GM12874 (cell line): ENCODE measurements at regions not wholly inside any gene's neighbourhood (a gene's known extent, or its start where the extent isn't known, plus 50 kb on each side); places are given as distances from the start of the nearest gene placed in this dataset.

Source experiments
- CTCF ChIP-seq: IDR thresholded peaks from 2 replicates; pipeline ENCODE4 v1.5.1; 2011; ENCODE audit warnings: low read depth, mild to moderate bottlenecking, control low read depth, low read length, moderate library complexity; ENCODE audit not compliant: insufficient read depth

- TF ChIP-seq CTCF, result 0 out of 2 replicates have a peak, but pooled peaks have one; percentile 10
Observed at GRCh38 chr2:58341047-58341446, 99.9 kb upstream of the FANCL start.

- no peak for TF ChIP-seq CTCF
Observed at GRCh38 chr2:58339548-58340243, 98.6 kb upstream of the FANCL start.

GRCh38 chr2:58336416-58336815 lies 95.3 kb upstream of the FANCL start:
- no peak for TF ChIP-seq CTCF

GRCh38 chr2:58334414-58334813 lies 93.3 kb upstream of the FANCL start:
- TF ChIP-seq CTCF, result no peak

GRCh38 chr2:58319481-58319880 lies 78.4 kb upstream of the FANCL start:
- TF ChIP-seq CTCF, result no peak

GRCh38 chr2:58313926-58314325 lies 72.8 kb upstream of the FANCL start:
- TF ChIP-seq CTCF, result no peak

GRCh38 chr2:58308435-58308834 lies 67.3 kb upstream of the FANCL start:
- TF ChIP-seq CTCF, result no peak
